Renal cortical epithelial cell (primary cell): ENCODE measurements at regions not wholly inside any gene's neighbourhood (a gene's known extent, or its start where the extent isn't known, plus 50 kb on each side); places are given as distances from the start of the nearest gene placed in this dataset.
A peak's percentile ranks its signal among the peaks of the same experiment; 100 is the strongest.
"Not testable (repeated sequence)": the region's sequence is repeated elsewhere in the genome, so short reads cannot be mapped to it uniquely, and the experiment has no call there.

Experiments
- DNase-seq: peaks from one replicate; pipeline ENCODE4 v3.0.0-alpha.2; 2011; ENCODE audit warnings: low read depth

- no peak for DNase-seq
Measured at GRCh38 chr6:44737829-44738528, 350.5 kb downstream of the CDC5L start.

- peak; percentile 65 for DNase-seq
Measured at GRCh38 chr6:44738601-44739146, 351.2 kb downstream of the CDC5L start.

GRCh38 chr6:44739181-44739580, 351.7 kb downstream of the CDC5L start:
- no peak for DNase-seq

- no peak for DNase-seq
Measured at GRCh38 chr6:44740566-44741120, 353.1 kb downstream of the CDC5L start.

GRCh38 chr6:44742201-44742600, 354.7 kb downstream of the CDC5L start:
- no peak for DNase-seq

- no peak for DNase-seq
Measured at GRCh38 chr6:44742828-44743372, 355.4 kb downstream of the CDC5L start.

- not testable (repeated sequence) for DNase-seq
Measured at GRCh38 chr6:44760116-44760515, 372.6 kb downstream of the CDC5L start.

- DNase-seq, result no peak
Measured at GRCh38 chr6:44761046-44761445, 373.5 kb downstream of the CDC5L start.

- DNase-seq, result peak; percentile 77
Measured at GRCh38 chr6:44762496-44762895, 375.0 kb downstream of the CDC5L start.

GRCh38 chr6:44771647-44772415, 384.3 kb downstream of the CDC5L start:
- DNase-seq, result peak; percentile 12

- no peak for DNase-seq
Measured at GRCh38 chr6:44772838-44773237, 385.3 kb downstream of the CDC5L start.

GRCh38 chr6:44775121-44775520, 387.6 kb downstream of the CDC5L start:
- DNase-seq, result no peak

- DNase-seq, result no peak
Measured at GRCh38 chr6:44776344-44776743, 388.8 kb downstream of the CDC5L start.

- no peak for DNase-seq
Measured at GRCh38 chr6:44778513-44778912, 391.0 kb downstream of the CDC5L start.
